AML-193 (cell line): ENCODE measurements at regions not wholly inside any gene's neighbourhood (a gene's known extent, or its start where the extent isn't known, plus 50 kb on each side); places are given as distances from the start of the nearest gene placed in this dataset.
"Not testable (repeated sequence)": the region's sequence is repeated elsewhere in the genome, so short reads cannot be mapped to it uniquely, and the experiment has no call there.

ENCODE experiments used
- DNase-seq, 2 experiments: peaks; one replicate each; lab custom pipeline; 2025; lab: John Stamatoyannopoulos, UW

- DNase-seq = no peak
These were observed 1680.9 kb downstream of the OLFM4 start for GRCh38 chr13:54709546-54709945.

- DNase-seq = no peak
These were observed 1705.0 kb downstream of the OLFM4 start for GRCh38 chr13:54733639-54734038.

- DNase-seq = not testable (repeated sequence)
These were observed 1708.6 kb downstream of the OLFM4 start for GRCh38 chr13:54737211-54737610.

GRCh38 chr13:54742984-54743383 lies 1714.4 kb downstream of the OLFM4 start:
- DNase-seq = no peak

GRCh38 chr13:54744747-54745146 lies 1716.1 kb downstream of the OLFM4 start:
- DNase-seq = no peak

- DNase-seq = no peak
These were observed 1721.9 kb downstream of the OLFM4 start for GRCh38 chr13:54750521-54750920.

GRCh38 chr13:54758795-54759194 lies 1730.2 kb downstream of the OLFM4 start:
- DNase-seq = no peak

- no peak for DNase-seq
These were observed 1739.6 kb downstream of the OLFM4 start for GRCh38 chr13:54768214-54768613.

- DNase-seq = no peak
These were observed 1747.0 kb downstream of the OLFM4 start for GRCh38 chr13:54775501-54776191.

GRCh38 chr13:54787754-54788153 lies 1759.1 kb downstream of the OLFM4 start:
- no peak for DNase-seq

- no peak for DNase-seq
These were observed 1771.1 kb downstream of the OLFM4 start for GRCh38 chr13:54799621-54800226.

GRCh38 chr13:54802226-54802625 lies 1773.6 kb downstream of the OLFM4 start:
- DNase-seq = no peak

GRCh38 chr13:54805743-54806142 lies 1777.1 kb downstream of the OLFM4 start:
- DNase-seq = no peak

- not testable (repeated sequence) for DNase-seq
These were observed 1793.4 kb downstream of the OLFM4 start for GRCh38 chr13:54821938-54822470.

GRCh38 chr13:54829391-54830068 lies 1800.9 kb downstream of the OLFM4 start:
- DNase-seq = not testable (repeated sequence)

- no peak for DNase-seq
These were observed 1807.7 kb downstream of the OLFM4 start for GRCh38 chr13:54836273-54836672.

GRCh38 chr13:54841682-54842081 lies 1813.1 kb downstream of the OLFM4 start:
- no peak for DNase-seq

GRCh38 chr13:54845351-54845965 lies 1816.8 kb downstream of the OLFM4 start:
- DNase-seq = no peak

- peak; percentile 10 to 25 for DNase-seq
These were observed 1824.2 kb downstream of the OLFM4 start for GRCh38 chr13:54852831-54853230.

GRCh38 chr13:54859827-54860226 lies 1831.2 kb downstream of the OLFM4 start:
- DNase-seq = no peak

GRCh38 chr13:54875111-54875510 lies 1846.5 kb downstream of the OLFM4 start:
- no peak for DNase-seq

- no peak for DNase-seq
These were observed 1850.4 kb downstream of the OLFM4 start for GRCh38 chr13:54879036-54879435.

GRCh38 chr13:54884682-54885081 lies 1856.1 kb downstream of the OLFM4 start:
- DNase-seq = no peak
